ENCODE measurements at regions not wholly inside any gene's neighbourhood (a gene's known extent, or its start where the extent isn't known, plus 50 kb on each side); places are given as distances from the start of the nearest gene placed in this dataset.
"Not testable (repeated sequence)": the region's sequence is repeated elsewhere in the genome, so short reads cannot be mapped to it uniquely, and the experiment has no call there.

DNA sequence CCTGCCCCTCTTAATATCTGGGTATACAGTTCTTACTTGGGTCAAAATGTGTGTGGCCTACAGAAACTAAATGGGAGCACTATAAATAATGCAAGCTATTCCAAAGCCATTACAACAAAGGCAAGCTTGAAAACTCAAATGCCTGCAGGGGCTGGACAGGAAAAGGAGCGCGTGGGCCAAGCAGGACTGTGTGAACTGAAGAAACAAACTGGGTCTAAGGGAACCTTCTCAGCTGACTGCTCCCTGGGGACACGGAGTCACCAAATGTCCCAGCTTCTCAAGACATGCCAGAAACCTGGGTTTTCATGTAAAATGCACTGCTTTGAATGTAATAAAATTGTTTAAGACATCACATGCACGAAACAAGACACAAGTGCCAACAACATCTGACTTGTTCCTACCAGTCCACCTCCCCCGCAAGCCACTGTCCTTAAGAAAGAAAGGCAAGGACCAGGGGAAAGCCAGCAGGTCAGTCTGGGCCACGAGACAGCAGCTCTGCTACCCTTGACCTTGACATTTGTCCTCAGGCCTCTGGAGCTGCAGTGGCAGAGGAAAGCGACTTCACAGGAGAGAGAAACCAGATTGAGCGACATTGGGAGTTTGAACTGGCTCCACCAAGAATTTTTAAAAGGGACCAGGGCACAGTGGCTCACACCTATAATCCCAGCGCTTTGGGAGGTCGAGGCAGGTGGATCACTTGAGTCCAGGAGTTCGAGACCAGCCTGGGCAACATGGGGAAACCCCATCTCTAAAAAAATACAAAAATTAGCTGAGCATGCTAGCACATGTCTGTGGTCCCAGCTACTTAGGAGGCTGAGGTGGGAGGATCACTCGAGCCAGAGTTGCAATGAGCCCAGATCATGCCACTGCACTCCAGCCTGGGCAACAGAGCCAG, 89.7 kb upstream of the SH3BP4 start:
- no peak for DNase-seq

DNA sequence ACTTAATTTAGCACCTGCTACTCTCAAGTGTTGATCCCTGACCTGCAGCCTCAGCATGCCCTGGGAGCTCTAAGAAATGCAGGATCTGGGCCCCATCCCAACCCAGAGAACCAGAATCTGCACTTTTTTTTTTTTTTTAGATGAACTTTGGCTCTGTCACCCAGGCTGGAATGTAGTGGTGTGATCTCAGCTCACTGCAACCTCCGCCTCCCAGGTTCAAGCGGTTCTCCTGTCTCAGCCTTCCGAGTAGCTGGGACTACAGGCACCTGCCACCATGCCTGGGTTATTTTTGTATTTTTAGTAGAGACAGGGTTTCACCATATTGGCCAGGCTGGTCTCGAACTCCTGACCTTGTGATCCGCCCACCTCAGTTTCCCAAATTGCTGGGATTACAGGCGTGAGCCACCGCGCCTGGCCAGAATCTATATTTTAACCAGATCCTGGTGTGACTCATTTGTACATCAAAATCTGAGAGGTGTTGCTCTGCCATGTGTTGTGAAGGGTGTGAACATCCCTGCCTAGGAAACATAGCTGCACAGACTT, 92.4 kb upstream of the SH3BP4 start:
- DNase-seq, result not testable (repeated sequence)

DNA sequence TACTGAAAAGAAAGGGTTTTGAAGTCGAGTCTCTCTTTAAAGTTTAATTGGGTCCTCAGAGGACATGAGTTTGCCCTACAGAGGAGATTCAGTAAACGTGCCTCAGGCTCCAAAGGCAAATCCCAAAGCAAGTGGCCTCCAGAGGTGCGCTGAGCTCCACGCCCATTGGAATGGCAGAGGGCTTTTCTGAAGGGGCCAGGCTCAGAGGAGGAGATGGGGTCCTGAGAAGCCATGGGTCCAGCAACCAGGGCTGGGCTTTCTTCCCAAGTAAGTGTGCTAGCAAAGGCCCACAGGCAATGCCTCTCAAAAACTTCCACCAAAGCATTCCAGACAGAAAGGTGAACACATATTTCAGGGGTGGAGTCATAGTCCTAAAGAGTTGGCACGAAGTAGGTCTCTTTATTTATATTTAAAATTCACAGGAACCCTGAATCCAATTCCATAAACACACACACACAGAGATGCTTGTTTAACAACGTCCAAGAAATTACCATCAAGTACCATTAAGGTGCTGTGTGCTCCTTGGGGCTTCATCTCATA, 93.0 kb upstream of the SH3BP4 start:
- DNase-seq, result no peak

DNA sequence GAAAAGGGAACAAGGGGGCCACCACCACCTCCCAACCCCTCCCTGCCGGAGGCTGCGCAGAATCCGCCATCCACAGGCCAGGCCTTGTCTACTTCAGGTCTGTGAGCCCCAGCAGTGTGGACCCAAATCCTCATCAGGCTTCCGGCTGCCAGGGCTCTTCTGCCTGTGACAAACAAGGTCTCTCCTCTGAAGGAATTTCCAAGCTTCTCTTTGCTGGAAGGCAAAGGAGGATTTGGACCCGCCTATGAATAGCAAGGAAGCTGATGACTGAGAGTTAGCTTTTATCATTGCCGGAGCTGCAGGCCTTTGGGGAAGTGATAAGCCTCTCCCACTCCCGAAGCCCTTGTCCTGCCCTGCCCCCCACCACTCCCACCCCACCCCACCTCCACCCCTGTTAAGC, 93.7 kb upstream of the SH3BP4 start:
- no peak for DNase-seq

DNA sequence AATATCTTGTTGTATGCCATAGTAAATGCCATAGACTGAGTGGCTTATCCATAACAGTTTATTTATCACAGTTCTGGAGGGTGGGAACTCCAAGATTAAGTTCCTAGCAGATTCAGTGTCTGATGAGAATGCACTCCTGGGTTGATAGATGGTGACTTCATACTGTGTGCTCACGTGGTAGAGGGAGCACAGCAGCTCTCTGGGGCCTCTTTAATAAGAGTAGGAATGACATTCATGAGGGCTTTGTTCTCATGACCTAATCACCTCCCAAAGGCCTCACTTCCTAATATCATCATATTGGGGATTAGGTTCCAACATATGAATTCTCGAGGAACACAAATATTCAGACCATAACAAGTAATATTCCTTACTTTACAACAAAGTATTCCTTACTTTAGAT, 98.1 kb upstream of the SH3BP4 start:
- DNase-seq, result no peak

DNA sequence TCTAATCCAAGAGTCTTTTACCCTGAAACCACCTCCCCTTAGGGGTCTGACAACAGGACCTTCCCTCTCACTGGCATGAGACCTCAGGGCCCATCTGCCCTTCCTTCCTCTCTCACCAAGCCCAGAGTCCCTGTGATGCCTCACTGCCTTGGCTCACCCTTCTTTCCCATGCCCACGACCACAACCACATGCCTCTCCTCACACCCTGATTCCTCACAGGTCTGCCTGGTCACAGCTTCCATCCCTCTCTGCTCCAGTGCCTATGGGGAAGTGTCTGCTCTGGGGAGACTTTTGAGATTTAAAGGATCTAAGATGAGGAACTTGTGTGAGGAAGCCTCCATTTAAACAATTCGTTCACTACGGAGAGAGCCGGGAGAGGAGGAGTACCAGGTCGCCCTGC, 98.9 kb upstream of the SH3BP4 start:
- DNase-seq, result no peak

DNA sequence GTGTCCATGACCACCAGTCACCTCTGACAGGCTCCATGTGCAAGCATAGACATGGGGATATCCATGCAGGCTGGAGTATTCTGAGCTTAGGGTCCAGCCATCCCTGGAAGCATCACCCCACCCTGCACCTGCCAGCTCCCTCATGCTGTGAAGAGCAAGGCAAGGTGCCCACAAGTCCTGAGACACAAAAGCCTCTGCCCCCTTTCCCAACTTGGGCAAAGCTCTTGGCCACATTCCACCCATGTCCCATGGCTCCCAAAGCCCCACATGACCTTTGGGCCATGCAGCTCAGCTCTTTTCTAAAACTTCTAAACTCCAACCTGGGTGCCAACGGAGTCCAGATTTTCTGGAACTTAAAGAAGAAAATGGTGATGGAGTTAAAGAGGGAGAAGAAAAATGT, 99.8 kb upstream of the SH3BP4 start:
- no peak for DNase-seq

DNA sequence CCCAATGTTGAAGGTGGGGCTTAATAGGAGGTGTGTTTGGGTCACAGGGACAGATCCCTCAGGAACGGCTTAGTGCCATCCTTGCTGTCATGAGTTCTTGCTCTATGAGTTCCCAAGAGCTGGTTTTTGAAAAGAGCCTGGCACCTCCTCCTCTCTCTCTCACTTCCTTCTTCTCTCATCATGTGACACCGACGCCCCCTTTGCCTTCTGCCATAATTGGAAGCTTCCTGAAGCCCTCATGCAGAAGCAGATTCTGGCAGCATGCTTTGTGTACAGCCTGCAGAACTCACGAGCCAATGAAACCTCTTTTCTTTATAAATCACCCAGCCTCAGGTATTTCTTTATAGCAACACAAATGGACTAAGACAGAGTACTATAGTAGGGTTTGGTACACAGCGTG, 100.4 kb upstream of the SH3BP4 start:
- no peak for DNase-seq

DNA sequence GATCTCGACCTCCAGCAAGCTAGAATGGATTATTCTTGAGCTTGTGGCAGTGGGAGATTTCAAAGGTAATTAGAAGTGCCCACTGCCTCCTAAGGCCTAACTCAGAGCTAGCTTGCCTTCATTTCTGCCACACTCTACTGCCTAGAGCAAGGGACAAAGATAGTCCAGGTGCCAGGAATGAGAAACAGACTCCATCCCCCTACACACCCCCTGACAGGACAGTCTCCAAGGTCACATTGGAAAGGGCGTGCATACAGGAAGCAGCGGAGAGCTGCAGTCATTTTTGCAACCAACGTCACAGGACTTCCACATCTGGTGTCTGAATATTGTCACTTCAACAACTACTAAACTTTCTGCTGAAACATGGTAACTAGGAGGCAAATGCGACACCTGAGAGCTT, 101.0 kb upstream of the SH3BP4 start:
- no peak for DNase-seq

DNA sequence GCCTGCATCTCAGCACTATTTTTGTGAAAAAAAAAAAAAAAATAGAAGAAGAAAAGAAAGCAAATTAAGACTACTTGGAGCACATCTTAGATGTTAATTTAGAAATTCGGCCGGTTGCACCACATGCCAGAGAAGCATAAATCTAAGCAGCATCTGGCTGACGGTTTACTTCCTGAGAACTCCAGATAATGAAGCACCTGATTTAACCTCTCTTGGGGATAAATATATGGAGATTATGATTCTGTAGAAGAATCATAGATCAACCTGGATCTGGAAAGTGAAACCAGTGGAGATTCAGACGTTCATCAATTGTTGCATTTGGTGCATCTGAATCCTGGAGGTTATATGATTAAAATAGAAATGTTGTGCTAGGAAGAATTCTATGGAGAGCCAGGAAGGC, 102.1 kb upstream of the SH3BP4 start:
- no peak for DNase-seq

DNA sequence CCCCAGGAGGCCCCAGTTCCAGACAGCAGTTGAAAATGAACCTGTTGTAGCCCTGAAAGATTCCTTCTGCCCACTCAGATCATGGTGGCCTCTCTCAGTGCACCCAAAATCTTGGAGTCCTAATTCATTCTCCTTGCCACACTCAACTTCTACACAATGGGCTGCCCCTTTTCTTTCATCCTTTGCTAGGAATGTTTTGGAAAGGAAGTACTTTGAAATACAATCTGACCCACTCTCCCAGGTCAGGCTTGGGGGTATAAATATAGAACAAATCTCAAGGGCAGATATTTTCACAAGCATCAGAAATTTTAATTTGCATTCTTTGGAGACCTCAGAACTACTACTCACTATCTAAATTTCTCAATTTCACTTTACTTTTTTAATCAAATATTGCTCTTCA, 103.2 kb upstream of the SH3BP4 start:
- no peak for DNase-seq

DNA sequence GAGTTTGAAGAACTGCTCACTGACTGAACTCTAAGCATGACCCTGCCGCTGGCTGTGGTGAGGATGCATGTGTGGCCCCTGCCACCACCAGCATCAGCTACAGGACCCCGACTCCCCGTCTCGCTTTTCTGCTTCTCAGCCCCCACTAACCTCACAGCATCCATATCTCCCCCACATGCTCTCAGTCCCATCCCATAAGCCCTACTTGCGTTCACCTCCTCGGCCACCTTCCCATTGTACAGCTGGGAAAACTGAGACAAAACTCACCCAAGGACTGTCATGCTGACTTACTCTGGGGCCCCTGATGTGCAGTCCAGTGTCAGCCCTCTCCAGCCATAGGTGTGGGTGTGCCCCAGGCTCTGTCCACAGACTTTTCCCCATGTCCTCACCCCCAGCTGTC, 104.2 kb upstream of the SH3BP4 start:
- no peak for DNase-seq

DNA sequence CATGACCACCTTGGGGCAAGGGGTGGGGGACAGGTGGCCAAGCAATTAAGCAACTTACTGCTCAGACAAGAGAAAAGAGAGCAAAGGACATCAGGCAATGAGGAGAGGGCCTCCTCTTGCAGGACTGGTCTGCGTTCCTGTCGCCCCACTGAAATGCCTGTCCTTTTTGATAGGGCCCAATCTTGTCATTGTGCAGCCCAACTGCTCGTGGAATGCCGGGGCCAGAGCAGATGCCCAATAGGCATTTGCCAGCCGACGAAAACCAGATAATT, 104.5 kb upstream of the SH3BP4 start:
- no peak for DNase-seq

DNA sequence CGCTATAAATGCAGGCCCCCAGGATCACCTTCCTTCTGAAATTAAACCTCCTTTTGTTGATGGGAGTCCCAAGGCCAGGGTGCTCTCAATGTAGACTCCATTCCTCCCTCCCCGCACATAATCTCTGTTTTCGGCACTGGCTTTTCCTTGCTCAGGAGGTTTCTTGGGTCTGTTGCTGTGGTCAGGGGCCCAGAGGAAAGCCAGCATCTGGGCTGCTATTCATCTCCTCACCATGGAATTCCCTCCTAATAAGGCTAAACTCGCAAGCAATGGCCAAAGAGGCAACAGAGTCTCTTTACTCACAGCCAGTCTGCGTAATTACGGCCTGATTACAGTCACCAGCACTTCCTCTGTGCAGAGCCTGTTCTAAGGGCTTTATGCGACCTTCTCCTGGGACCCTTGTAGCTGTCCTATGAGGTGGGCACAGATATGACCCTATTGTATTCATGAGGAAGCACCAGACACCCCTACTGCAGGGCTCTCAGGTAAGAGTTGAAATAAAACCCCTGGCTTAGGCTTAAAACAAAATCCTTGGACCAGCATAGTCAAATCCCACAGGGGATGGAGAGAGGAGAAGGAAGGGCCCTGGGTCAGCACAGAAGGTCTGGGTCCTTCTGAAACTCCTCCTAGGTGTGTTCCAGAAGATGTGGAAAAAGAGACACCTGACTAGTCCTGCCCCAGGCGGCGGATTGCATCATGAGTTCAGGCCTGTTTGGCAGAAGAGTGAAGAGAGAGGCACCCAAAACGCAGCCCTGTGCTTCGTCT, 105.0 kb upstream of the SH3BP4 start:
- no peak for DNase-seq

DNA sequence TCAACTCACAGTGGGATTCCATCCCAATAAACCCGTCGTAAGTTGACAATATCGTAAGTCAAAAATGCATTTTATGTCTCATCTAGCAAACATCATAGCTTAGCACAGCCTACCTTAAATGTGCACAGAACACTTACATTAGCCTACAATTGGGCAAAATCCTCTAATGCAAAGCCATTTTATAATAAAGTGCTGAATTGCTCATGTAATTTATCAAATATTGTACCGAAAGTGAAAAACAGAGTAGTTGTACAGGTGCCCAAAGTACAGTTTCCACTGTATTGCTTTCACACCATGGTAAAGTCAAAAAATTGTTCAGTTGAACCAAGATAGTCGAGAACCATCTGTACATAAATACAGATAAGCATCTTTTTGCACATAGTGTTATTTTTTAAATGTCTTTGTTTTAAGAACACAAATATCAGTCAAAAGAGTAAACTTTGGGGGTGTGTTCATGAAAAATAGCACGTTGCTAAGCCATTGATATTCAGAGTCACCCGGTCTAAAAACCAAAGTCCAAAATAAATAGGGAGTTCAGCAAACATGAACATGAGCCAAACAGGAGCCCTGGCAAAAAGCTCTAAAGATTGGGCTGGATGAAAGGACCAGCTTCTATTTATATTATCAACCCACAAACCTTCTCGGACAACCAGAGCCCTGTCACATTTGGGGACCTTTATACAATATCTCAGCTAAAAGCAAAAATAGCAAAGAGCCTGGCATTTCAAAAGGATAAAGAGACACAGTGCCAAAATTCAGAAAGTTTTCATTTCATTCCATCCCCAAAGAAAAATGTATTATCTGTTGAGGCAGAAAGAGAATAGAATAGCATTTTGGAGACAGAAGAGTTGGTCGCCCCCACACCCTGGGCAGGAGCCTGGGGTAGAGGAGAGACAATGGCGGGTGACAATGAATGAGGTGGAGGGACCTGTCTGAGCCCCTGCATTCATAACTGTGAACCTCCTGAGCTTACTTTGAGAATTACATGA, 105.9 kb upstream of the SH3BP4 start:
- DNase-seq, result no peak

DNA sequence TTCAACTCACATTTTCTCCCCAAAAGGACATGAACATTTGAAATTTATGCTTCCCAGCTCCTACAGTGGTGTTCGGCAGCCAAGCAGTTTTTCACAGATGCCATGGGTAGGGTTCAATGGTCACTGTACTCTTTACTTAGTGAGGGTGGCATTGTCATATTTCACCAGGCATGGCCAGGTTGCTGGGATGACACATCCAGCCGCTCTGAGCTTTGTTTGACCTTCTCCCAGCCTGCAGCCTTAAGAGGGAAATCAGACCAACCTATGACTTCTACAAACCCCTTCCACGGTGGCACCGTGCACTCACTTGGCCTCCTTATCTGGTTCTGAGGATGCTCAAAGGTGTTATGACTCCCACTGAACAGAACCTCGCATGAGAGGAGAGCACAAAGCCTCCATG, 108.4 kb upstream of the SH3BP4 start:
- no peak for DNase-seq

DNA sequence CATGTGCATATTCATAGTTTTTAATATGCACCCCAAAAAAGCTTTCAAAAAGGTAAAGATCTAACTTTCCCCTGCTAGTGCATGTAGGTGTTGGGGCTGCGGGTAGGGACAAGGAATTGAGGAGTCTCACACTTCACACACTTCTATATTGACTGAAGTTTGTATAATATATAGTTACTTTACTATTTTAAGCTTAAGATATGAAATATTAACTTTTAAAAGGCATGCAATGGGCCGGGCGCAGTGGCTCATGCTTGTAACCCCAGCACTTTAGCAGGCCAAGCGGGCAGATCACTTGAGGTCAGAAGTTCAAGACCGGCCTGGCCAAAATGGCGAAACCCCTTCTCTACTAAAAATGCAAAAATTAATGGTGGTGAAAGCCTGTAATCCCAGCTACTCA, 109.1 kb upstream of the SH3BP4 start:
- DNase-seq, result no peak

DNA sequence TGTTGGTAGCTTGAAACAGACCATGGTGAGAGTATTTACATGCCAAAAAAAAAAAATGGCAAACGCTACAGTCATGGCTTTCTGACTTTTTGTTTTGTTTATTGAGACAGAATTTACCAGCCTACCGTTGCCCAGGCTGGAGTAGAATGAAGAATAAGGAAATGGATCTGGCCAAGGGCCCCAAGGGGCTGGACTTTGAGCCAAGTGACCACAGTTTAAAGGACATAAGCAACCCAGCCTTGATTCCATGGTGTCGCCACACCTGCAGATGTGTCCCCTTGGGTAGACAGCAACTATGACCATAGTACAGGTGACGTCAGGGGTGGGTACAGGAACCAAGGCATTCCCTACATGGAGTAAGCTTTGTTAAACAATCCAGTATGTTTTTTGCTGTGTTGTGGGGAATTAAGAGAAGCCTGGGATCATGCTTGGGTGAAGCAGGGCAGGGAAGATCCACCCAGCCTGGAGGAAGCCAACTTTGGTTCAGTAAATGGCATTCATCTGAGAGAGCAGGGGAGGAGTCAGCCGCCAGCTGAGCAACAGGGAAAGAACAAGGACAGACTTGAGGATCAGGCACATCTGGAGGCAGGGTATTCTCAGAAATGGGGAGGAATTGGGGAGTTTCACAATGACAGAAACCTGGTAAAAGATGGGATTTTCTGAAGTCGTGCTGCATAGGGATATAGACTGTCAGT, 110.3 kb upstream of the SH3BP4 start:
- DNase-seq, result no peak

DNA sequence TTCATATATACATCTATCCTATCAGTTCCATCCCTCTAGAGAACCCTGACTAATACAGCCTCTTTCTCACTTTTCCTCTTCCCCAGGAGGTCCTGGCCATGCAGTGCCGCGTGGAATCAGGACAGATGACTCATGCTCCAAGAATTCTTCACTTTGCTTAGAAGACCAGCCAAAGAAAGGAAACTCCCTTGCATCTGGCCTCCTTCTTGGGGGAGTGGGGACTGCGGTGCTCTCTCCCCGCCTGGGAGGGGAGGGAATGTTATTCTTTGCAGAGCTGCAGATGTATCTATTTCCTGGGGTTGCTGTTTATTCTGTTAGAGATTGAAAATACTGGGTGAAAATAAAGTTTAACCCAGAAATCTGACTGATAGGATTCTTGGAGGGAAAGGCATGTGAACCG, 111.5 kb upstream of the SH3BP4 start:
- no peak for DNase-seq

DNA sequence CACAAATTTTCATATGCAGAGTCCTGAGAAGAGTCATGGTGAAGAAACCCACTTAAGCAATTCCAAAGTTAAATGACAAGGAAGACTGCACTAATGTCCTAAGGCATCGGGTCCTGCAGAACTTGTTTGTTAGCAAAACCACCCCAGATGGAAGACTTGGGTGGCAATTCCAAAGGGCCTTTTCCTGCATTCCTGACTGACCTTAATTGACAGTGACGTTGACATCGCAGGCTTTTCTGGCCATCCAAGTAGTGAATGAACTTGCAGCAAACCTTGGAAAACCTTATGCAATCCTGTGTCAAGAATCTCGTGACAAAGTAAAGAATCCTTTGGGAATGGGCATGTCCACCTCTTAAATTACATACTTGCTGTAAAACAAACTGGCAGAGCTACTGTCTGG, 112.5 kb upstream of the SH3BP4 start:
- no peak for DNase-seq

DNA sequence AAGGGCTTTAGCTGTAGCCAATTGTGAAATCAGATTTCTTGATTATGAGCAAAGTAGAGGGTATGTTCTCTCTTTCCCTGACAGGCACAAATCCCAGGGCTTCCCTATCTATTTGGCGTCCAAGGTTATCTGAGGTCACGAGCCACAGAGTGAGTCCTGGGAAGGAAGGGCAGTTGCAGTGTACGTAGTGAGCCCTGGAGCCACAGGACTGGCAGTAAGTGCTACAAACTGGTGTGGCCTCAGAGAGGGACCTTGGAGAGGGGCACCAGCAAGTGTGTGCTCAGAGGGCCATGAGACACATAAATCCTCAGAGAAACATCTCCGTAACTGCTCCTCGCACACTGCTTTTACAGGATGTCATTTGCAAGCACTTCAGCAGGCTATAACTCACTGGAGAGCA, 115.5 kb upstream of the SH3BP4 start:
- DNase-seq, result no peak
